ENCODE measurements at regions not wholly inside any gene's neighbourhood (a gene's known extent, or its start where the extent isn't known, plus 50 kb on each side); places are given as distances from the start of the nearest gene placed in this dataset.

DNA sequence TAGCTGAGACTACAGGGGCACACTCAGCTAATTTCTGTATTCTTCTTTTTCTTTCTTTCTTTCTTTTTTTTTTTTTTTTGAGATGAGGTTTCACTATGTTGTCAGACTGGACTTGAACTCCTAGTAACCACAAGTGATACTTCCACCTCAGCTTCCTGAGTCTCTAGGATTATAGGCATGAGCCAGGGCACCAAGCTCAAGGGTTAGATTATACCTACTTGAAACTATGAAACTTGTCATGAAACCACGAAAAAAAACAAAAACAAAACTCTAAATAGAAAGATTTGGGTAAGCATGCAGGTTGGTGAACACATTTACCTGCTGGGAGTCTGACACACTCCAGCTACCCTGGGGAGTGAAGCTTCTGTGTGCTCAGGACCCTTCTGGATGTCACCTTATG, 2250.4 kb downstream of the MRPL39 start:
- intact Hi-C loops (cut with micrococcal nuclease), result no loop called here
- Histone ChIP-seq H3K4me3 (ENCODE audit: low read length) (no peak overlapping the region), H3K27ac (ENCODE audit: low read depth, low read length) (no peak overlapping the region), H3K36me3 (ENCODE audit: control insufficient read depth in 2 of 3, insufficient read depth in 3 of 3, low read length in 3 of 3) (no peaks in the 10 kb centered on the region), H3K27me3 (ENCODE audit: control insufficient read depth in 2 of 2, insufficient read depth in 2 of 2, low read length in 2 of 2) (no peaks in the 10 kb centered on the region), H3K9me3 (ENCODE audit: control insufficient read depth in 2 of 3, low read length in 3 of 3) (no peaks in the 10 kb centered on the region), H3K4me1 (ENCODE audit: control insufficient read depth in 2 of 2, insufficient read depth in 2 of 2, low read length in 2 of 2) (no peaks in the 10 kb centered on the region)
- DNase-seq, result no peak
- Mint-ChIP-seq H3K9me3 (peaks cover 0 to 9% (median 5%) of the 10 kb centered on the region in 11 donors), H3K36me3 (peaks cover 0 to 3% (median 0%) of the 10 kb centered on the region in 5 donors), H3K4me1 (no peaks in the 10 kb centered on the region), H3K27me3 (no peaks in the 10 kb centered on the region), H3K27ac (no peak overlapping the region), H3K4me3 (no peak overlapping the region)
- ChIA-PET POLR2A (no interaction called here), CTCF (no interaction called here)
- ATAC-seq, result no peak

DNA sequence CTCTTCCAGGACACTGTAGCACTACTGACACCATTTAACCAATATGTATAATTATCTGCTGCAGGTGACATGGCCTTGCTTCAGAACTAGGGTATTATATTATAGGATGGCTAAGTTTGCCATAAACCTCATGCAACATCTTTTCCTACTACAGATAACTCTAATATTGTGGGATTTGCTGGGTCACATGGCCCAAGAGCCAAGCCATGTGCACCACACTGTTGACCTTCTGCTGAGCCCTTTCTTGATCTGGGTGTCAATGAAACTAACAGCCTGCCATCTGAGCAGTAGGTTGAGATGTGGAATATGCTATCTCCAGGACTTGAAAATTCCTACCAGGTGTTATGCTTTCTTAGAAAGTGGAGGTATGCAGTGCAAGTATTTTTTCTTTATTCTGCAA, 2291.1 kb downstream of the MRPL39 start:
- Histone ChIP-seq H3K4me3 (ENCODE audit: low read length) (no peak overlapping the region), H3K27me3 (ENCODE audit: control insufficient read depth in 2 of 2, insufficient read depth in 2 of 2, low read length in 2 of 2) (no peaks in the 10 kb centered on the region), H3K27ac (ENCODE audit: low read depth, low read length) (no peak overlapping the region), H3K4me1 (ENCODE audit: control insufficient read depth in 2 of 2, insufficient read depth in 2 of 2, low read length in 2 of 2) (no peaks in the 10 kb centered on the region), H3K36me3 (ENCODE audit: control insufficient read depth in 2 of 3, insufficient read depth in 3 of 3, low read length in 3 of 3) (no peaks in the 10 kb centered on the region), H3K9me3 (ENCODE audit: control insufficient read depth in 2 of 3, low read length in 3 of 3) (no peaks in the 10 kb centered on the region)
- peak overlapping the region in 1 of 9 donors; percentile 36 for H3K27ac Mint-ChIP-seq
- ChIA-PET POLR2A (no interaction called here), CTCF (no interaction called here)
- H3K36me3 Mint-ChIP-seq, result no peaks in the 10 kb centered on the region
- H3K9me3 Mint-ChIP-seq, result peaks cover 0 to 11% (median 0%) of the 10 kb centered on the region in 11 donors
- H3K4me3 Mint-ChIP-seq, result no peak overlapping the region
- ATAC-seq (no peak), DNase-seq (no peak)
- H3K4me1 Mint-ChIP-seq, result no peaks in the 10 kb centered on the region
- no peaks in the 10 kb centered on the region for H3K27me3 Mint-ChIP-seq
- intact Hi-C loops (cut with micrococcal nuclease), result no loop called here

DNA sequence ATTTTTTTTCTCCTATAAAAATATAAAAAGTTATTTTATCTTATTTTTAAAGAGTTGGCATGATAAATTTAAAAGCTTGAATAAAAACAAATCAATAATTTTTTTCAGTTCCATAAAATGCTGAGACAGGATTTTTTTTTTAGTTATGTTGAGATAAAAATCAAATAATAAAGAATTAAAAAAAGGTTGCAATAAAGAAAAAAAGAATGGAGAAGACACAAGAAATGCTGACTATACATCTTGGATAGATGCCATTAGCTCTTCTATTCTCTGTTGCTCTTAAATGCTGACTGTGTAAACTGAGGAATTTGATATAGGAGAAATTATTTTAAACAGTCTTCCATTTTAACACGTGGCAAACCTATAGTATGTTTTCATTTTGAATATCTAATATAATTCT, 2298.5 kb downstream of the MRPL39 start:
- intact Hi-C loops (cut with micrococcal nuclease), result no loop called here
- H3K4me3 Mint-ChIP-seq, result no peak overlapping the region
- H3K9me3 Mint-ChIP-seq, result peaks cover 0 to 16% (median 0%) of the 10 kb centered on the region in 11 donors
- Histone ChIP-seq H3K4me3 (ENCODE audit: low read length) (no peak overlapping the region), H3K27me3 (ENCODE audit: control insufficient read depth in 2 of 2, insufficient read depth in 2 of 2, low read length in 2 of 2) (no peaks in the 10 kb centered on the region), H3K4me1 (ENCODE audit: control insufficient read depth in 2 of 2, insufficient read depth in 2 of 2, low read length in 2 of 2) (no peaks in the 10 kb centered on the region), H3K36me3 (ENCODE audit: control insufficient read depth in 2 of 3, insufficient read depth in 3 of 3, low read length in 3 of 3) (no peaks in the 10 kb centered on the region), H3K9me3 (ENCODE audit: control insufficient read depth in 2 of 3, low read length in 3 of 3) (no peaks in the 10 kb centered on the region), H3K27ac (ENCODE audit: low read depth, low read length) (no peak overlapping the region)
- H3K27me3 Mint-ChIP-seq, result no peaks in the 10 kb centered on the region
- H3K36me3 Mint-ChIP-seq, result no peaks in the 10 kb centered on the region
- POLR2A ChIA-PET, result interaction anchor here (0.7 kb wide), 1 partner anchor 89 kb away, joined by 3 read pairs; no protein-coding TSS in a partner anchor
- no peaks in the 10 kb centered on the region for H3K4me1 Mint-ChIP-seq
- no peak for ATAC-seq
- H3K27ac Mint-ChIP-seq, result no peak overlapping the region
- no peak for DNase-seq
- CTCF ChIA-PET, result no interaction called here

DNA sequence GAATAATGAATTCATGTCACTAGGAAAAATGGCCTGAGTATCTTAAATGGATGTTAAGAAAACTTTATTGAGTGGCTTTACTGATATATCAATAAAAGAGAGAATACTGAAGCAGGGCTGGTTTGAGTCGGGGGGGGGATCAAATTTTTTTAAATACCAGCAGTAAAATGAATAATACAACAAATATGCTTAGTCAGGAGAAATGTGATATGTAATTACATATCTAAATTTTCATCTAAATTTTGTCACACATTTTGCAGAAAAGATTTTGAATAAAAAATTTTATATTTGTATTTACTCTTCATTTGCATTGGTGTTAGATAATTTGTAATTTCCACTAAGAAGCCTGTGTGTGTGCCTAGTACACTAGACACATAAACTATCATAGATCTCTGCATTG, 2300.2 kb downstream of the MRPL39 start:
- no peaks in the 10 kb centered on the region for H3K27me3 ChIP-seq (ENCODE audit: control insufficient read depth in 2 of 2, insufficient read depth in 2 of 2, low read length in 2 of 2)
- ATAC-seq (no peak), DNase-seq (no peak)
- H3K9me3 ChIP-seq (ENCODE audit: control insufficient read depth in 2 of 3, low read length in 3 of 3), result no peaks in the 10 kb centered on the region
- no peak overlapping the region for H3K27ac ChIP-seq (ENCODE audit: low read depth, low read length)
- H3K36me3 ChIP-seq (ENCODE audit: control insufficient read depth in 2 of 3, insufficient read depth in 3 of 3, low read length in 3 of 3), result no peaks in the 10 kb centered on the region
- intact Hi-C loops (cut with micrococcal nuclease), result no loop called here
- no peaks in the 10 kb centered on the region for H3K27me3 Mint-ChIP-seq
- no peak overlapping the region for H3K4me3 ChIP-seq (ENCODE audit: low read length)
- H3K4me1 ChIP-seq (ENCODE audit: control insufficient read depth in 2 of 2, insufficient read depth in 2 of 2, low read length in 2 of 2), result no peaks in the 10 kb centered on the region
- H3K36me3 Mint-ChIP-seq, result no peaks in the 10 kb centered on the region
- ChIA-PET CTCF (no interaction called here), POLR2A (no interaction called here)
- H3K4me3 Mint-ChIP-seq, result no peak overlapping the region
- H3K27ac Mint-ChIP-seq, result no peak overlapping the region
- peaks cover 0 to 7% (median 2%) of the 10 kb centered on the region in 11 donors for H3K9me3 Mint-ChIP-seq
- H3K4me1 Mint-ChIP-seq, result no peaks in the 10 kb centered on the region

DNA sequence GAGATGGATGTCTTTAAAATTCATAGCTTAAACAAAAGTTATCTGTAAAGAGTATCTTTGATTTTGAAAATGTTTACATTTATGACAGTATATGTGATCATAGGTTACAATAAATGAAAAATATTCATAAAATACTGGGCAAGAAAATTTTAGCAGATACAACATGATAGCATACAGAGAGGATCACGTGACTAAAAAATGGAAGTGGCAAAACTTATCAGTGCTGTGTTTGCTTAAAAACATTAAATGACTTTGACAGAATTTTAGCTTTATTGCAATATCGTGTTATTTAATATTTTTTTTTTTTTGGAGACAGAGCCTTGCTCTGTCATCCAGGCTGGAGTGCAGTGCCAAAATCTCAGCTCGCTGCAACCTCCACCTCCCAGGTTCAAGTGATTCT, 2294.1 kb downstream of the NCAM2 start:
- Mint-ChIP-seq H3K27ac (no peak overlapping the region), H3K27me3 (no peaks in the 10 kb centered on the region), H3K9me3 (peaks cover 0 to 13% (median 8%) of the 10 kb centered on the region in 11 donors), H3K4me3 (no peak overlapping the region), H3K4me1 (no peaks in the 10 kb centered on the region), H3K36me3 (no peaks in the 10 kb centered on the region)
- H3K36me3 ChIP-seq (ENCODE audit: control insufficient read depth in 2 of 3, insufficient read depth in 3 of 3, low read length in 3 of 3), result no peaks in the 10 kb centered on the region
- no peaks in the 10 kb centered on the region for H3K4me1 ChIP-seq (ENCODE audit: control insufficient read depth in 2 of 2, insufficient read depth in 2 of 2, low read length in 2 of 2)
- ChIA-PET CTCF (no interaction called here), POLR2A (no interaction called here)
- no peak overlapping the region for H3K4me3 ChIP-seq (ENCODE audit: low read length)
- DNase-seq (no peak), ATAC-seq (no peak)
- no peak overlapping the region for H3K27ac ChIP-seq (ENCODE audit: low read depth, low read length)
- no peaks in the 10 kb centered on the region for H3K9me3 ChIP-seq (ENCODE audit: control insufficient read depth in 2 of 3, low read length in 3 of 3)
- intact Hi-C loops (cut with micrococcal nuclease), result no loop called here
- H3K27me3 ChIP-seq (ENCODE audit: control insufficient read depth in 2 of 2, insufficient read depth in 2 of 2, low read length in 2 of 2), result no peaks in the 10 kb centered on the region

DNA sequence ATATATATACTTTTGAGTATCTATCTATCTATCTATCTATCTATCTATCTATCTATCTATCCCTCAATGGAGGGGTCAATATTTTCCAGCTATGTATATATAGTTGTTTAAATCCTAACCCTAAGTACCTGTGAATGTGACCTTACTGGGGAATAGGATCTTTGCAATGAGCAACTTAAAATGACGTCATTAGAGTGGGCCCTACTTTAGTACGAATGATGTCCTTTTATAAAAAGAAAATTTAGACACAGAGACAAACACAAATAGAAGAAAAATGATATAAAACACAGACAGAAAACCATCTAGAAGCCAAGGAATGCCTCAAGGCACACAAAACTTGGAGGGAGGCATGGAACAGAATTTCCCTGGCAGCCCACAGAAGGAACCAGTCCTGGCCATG, 2283.7 kb downstream of the NCAM2 start:
- CTCF ChIA-PET, result no interaction called here

DNA sequence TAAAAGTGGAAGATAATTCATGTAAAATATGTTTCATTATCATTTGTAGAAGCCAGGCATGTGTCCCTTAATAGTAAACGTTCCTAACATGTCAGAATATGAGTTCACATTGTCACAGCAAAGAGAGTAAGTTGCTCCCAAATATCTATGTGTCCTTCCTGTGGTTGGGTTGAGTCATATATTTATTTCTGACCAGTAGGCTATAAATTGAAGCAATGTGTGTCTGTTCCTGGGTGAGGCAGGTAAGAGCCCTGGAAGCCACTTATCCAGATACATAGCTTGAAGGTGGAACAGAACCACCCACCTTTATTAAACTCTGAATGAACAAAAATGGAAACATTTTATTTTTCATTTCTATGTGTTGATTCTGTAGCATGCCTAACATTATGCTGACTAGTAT, 2251.6 kb downstream of the NCAM2 start:
- intact Hi-C loops (cut with micrococcal nuclease), result no loop called here
- H3K4me3 Mint-ChIP-seq, result no peak overlapping the region
- H3K27me3 ChIP-seq (ENCODE audit: control insufficient read depth in 2 of 2, insufficient read depth in 2 of 2, low read length in 2 of 2), result no peaks in the 10 kb centered on the region
- H3K4me1 ChIP-seq (ENCODE audit: control insufficient read depth in 2 of 2, insufficient read depth in 2 of 2, low read length in 2 of 2), result no peaks in the 10 kb centered on the region
- H3K4me1 Mint-ChIP-seq, result no peaks in the 10 kb centered on the region
- no peaks in the 10 kb centered on the region for H3K36me3 Mint-ChIP-seq
- ATAC-seq (no peak), DNase-seq (no peak)
- CTCF ChIA-PET, result no interaction called here
- no peaks in the 10 kb centered on the region for H3K9me3 ChIP-seq (ENCODE audit: control insufficient read depth in 2 of 3, low read length in 3 of 3)
- H3K9me3 Mint-ChIP-seq, result peaks cover 0 to 6% (median 0%) of the 10 kb centered on the region in 11 donors
- H3K36me3 ChIP-seq (ENCODE audit: control insufficient read depth in 2 of 3, insufficient read depth in 3 of 3, low read length in 3 of 3), result no peaks in the 10 kb centered on the region
- POLR2A ChIA-PET, result no interaction called here
- H3K27me3 Mint-ChIP-seq, result no peaks in the 10 kb centered on the region
- H3K27ac Mint-ChIP-seq, result no peak overlapping the region
- H3K4me3 ChIP-seq (ENCODE audit: low read length), result no peak overlapping the region
- H3K27ac ChIP-seq (ENCODE audit: low read depth, low read length), result no peak overlapping the region

More for the DNA sequence above, 2283.7 kb downstream of the NCAM2 start:
- no peak overlapping the region for H3K4me3 ChIP-seq (ENCODE audit: low read length)
- no peaks in the 10 kb centered on the region for H3K27me3 Mint-ChIP-seq
- no peaks in the 10 kb centered on the region for H3K4me1 ChIP-seq (ENCODE audit: control insufficient read depth in 2 of 2, insufficient read depth in 2 of 2, low read length in 2 of 2)
- H3K4me1 Mint-ChIP-seq, result no peaks in the 10 kb centered on the region
- no peaks in the 10 kb centered on the region for H3K36me3 ChIP-seq (ENCODE audit: control insufficient read depth in 2 of 3, insufficient read depth in 3 of 3, low read length in 3 of 3)
- no peak for DNase-seq
- H3K9me3 ChIP-seq (ENCODE audit: control insufficient read depth in 2 of 3, low read length in 3 of 3), result no peaks in the 10 kb centered on the region
- no peaks in the 10 kb centered on the region for H3K36me3 Mint-ChIP-seq
- intact Hi-C loops (cut with micrococcal nuclease), result no loop called here
- H3K27me3 ChIP-seq (ENCODE audit: control insufficient read depth in 2 of 2, insufficient read depth in 2 of 2, low read length in 2 of 2), result no peaks in the 10 kb centered on the region
- peaks cover 0 to 6% (median 3%) of the 10 kb centered on the region in 11 donors for H3K9me3 Mint-ChIP-seq
- POLR2A ChIA-PET, result no interaction called here
- no peak overlapping the region for H3K4me3 Mint-ChIP-seq
- no peak overlapping the region for H3K27ac ChIP-seq (ENCODE audit: low read depth, low read length)
- H3K27ac Mint-ChIP-seq, result no peak overlapping the region
- no peak for ATAC-seq
